ENCODE measurements at regions not wholly inside any gene's neighbourhood (a gene's known extent, or its start where the extent isn't known, plus 50 kb on each side); places are given as distances from the start of the nearest gene placed in this dataset.

DNA sequence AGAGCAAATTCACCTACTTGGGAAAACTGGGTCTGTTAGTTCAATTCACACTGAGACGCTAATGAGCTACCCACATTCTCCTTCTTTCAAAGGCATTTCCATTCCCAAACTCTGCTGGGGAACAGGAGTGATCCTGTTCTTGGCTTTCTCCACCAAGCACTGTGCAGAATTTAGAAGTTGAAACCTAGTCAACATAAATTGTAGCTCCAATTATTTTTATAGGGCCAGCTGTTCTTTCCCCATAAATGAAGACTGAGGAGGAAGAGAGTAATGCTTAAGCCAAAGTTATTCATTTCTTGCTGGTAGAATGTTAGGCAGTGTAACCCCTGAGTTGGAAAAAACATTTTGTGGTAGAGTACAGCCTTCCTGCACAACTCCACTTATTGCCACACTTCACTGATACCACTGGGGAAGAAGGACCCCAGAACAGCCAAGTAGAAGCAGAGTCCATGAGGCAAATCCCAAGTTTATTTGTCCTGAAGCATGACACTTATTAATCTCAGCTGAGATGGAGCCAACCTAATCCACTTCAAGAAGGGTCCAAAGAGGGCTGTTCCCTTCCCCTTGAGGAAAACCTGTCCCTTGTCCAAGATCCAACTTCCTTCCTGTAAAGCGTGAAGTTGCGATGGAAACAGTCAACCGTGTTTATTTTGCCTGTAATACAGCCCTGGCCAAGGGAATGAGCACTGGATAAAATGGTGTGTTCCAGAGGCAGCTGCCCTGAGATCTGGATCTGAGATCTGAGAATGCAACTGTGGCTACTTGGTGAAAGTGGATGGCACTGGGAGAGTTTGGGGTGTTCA, 151.8 kb downstream of the TBX5 start:
- no peak for DNase-seq

DNA sequence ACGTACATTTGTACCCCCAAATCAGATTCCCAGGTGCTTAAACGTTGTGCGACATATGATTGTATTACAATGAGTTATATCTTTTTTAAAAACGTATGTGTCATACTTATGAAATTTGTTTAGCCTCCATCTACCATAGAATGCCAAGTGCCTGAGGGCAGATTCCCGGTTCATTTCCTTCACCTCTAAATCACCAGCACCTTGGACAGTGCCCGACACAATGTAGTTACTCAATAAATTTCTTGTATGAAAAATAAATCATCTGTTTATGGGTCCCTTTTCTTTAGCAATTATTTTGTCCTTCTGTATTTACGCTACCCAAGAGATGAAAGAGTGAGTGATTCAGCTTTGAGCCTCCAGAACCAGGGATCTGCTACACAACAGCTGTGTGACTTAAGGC, 157.4 kb downstream of the TBX5 start:
- DNase-seq, result no peak

DNA sequence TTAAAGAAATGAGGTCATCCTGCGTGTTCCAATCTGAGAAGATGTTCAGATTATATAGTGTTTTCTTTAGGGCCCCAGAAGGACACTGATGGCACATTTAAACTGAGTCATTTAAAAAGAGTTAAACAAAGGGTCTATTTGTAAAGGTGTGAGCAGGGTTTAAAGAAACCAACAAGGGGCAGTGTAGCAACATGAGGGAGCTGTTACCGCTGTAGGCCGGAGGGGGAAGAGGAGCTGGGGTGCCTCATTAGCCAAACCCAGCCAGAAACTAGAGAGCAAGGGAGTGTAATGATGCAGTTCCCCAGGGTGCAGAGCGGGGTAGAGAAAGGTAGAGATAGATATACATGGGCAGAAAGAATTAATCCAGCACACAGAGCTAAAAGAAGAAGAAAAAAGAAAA, 160.4 kb downstream of the TBX5 start:
- no peak for DNase-seq

DNA sequence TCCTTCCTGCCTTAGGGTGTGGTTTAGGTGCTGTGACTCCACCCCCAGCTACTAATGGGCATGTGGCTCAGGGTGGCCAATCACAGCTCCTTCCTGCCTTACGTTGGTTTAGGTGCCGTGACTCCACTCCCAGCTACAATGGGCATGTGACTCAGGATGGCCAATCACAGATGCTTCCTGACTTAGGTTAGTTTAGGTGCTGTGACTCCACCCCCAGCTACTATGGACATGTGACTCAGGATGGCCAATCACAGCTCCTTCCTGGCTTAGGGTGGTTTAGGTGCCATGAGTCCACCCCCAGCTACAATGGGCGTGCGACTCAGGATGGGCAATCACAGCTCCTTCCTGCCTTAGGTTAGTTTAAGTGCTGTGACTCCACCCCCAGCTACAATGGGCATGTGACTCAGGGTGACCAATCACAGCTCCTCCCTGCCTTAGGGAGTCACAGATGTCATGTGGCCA, 163.9 kb downstream of the TBX5 start:
- DNase-seq, result no peak

DNA sequence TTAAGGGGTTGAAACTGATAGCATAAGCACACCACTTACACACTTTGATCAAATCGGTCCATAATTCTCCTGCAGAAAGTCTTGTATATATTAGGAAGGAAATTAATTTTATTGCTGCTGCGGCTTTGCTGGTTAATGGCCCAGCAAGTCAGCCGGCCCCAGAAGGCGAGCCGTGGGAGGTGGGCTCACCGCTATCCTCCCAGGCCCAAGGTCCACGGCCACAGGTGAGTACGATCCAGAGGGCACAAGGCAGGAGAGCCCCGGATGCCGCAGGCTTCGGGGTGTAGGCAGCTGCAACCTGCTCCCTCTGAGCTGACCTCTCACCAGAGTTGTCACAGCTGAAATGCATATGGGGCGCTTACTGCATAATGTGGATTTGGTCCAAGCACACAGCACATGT, 165.7 kb downstream of the TBX5 start:
- peak; percentile 34 for DNase-seq

DNA sequence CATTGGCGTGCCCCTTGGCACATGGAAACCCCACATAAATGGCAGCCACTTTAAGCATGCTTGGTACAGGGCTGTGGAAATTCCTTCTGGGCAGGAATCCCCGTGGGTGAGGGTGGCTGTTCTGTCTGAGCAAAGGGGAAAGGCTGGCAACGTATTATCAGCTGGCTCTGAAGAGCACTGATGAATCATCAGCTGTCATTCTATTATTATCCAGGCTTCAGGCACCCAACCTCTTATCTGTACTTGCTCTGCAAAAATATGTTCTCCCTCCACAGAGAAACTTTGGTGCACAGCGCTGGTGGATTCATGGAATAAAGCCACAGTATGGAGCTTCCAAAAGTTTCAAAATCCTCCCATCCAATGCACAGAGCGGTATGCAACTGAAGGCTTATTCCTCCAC, 167.1 kb downstream of the TBX5 start:
- no peak for DNase-seq

DNA sequence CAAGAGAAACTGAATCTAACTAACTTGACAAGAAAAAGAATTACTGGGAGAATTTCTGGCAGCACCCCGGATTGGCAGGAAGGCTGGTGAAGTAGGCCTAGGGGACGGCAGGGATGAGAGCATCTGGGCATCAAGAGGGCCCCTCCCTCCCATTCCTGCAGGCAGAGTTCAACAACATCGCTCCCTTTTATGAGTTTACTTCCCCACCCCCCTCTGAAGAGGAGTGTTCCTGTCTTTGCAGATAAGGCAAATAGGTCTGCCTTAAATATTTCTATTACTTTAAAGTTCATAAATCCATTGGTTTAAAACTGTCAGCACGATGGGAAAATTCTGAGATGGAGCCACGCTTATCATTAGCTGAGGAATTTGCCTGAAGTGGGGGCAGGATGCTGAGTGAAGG, 168.7 kb downstream of the TBX5 start:
- no peak for DNase-seq

DNA sequence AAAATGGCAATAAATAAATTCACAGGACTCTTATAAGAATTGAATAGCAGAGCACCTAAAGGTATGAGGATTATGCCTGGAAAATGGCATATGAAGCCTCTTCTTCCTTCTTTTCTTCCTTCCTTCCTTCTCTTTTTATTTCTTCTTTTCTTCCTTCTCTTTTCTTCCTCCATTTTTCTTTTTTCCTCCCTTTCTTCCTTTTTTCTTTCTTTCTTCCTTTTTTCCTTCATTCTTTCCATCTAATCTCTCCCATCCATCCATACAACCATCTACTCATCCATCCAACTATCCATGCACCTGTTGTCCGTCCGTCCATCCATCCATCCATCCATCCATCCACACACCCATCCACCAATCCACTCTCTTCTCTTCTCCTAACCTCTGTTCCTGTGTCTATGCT, 173.8 kb downstream of the TBX5 start:
- DNase-seq, result no peak

DNA sequence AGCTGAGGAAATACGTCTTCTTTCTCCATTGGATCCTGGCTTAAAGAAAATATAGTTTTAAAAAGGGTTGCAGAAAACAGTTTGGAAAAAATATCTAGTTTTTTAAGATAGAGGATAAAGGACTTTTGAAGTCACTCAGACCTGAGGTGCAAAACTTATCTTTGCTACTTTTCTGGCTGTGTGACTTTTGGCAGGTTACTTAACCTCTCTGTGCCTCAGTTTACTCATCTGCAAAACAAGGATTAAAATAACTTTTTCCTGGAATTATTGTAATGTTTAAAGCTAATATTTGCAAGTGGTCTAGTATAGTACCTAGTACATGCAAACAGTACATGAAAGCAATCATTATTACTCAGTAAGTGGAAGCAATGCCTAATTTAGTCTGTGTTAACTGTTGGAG, 176.8 kb downstream of the TBX5 start:
- DNase-seq, result no peak

DNA sequence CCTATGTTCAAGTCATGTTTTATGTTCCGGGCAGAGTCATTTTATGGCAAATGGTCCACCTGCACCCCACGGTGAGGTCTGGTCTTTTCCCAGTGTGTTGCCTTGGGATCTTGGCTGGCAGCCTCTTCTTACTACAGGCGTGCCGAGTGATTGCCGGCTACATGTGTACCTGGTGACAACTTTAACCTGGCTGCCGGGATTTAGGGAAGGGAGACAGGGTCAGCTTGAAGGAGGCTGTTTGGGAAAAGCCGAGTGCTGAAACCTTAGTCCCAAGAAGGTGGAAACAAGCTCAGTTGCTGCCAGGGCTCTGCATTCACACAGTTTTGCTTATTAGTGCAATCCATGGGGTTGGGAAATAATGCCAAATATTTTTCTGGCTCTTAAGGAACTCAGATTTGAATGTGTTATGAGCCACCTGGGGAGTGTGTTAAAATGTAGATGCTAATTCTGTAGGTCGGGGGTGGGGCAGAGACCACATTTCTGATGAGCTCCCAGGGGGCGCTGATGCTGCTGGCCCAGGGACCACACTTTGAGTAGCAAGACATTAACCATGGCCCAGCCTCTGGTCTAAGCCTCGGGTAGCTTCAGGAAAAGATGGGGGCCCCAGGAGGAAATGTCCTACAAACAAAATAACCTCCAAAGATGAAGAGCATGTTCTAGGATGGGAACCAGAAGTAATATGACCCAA, 179.6 kb downstream of the TBX5 start:
- no peak for DNase-seq

DNA sequence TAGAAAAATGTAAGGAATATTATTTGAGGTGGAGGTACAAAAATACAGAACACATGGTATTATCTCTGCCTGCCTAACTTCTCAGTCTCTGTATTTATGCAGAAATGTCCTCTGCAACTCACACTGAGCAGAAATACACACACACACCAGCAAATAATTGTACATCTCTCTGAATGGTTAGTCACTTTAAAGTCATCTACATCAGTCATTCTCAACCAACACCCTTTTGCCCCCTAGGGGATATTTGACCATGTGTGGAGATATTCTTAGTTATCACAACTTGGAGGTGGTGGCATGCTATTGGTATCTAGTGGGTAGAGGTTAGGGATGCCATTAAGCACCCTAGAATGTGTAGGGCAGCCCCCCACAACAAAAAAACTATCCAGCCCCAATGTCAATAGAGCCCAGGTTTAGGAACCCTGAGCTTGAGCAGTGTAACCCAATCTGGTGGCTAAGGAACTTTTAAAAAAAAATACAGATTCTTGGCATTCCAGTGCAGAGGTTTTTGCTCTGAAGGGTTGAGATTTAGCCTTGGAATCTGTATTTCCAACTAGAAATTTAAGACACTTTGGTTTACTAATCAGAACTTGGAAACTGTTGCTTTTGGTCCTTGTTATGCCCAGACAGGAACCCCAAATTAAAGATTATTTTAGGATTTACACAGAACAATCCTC, 183.8 kb downstream of the TBX5 start:
- no peak for DNase-seq

DNA sequence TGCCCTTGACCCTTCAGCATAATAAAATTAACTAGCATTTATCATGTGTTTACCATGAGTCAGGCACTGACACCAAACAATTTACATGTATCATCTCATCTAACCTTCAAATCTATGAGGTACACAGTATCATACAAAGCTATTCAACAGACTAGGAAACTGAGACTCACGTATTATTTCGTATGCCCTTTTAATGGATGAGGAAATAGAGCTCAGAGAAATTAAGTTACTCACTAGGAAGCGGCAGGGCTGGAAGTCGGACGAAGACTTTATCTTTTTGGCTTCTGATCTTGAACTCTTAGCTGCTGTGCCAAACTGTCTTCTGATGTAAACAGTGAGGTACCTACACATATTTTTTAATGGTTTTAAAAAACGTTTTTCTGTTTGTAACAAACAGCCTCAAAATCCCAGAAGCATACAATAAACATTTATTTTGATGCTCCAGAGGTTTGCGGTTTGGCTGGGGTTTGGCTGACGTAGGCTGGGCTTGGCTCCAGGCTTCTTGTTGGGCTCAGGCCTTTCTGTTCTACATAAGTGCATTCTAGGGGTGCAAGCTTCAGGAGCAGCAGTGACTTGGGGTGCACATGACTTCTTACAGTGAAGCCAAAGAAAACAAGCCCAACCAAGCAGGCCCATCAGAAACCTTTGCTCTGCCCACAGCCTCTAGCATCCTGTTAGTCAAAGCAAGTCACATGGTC, 184.7 kb downstream of the TBX5 start:
- DNase-seq, result no peak

DNA sequence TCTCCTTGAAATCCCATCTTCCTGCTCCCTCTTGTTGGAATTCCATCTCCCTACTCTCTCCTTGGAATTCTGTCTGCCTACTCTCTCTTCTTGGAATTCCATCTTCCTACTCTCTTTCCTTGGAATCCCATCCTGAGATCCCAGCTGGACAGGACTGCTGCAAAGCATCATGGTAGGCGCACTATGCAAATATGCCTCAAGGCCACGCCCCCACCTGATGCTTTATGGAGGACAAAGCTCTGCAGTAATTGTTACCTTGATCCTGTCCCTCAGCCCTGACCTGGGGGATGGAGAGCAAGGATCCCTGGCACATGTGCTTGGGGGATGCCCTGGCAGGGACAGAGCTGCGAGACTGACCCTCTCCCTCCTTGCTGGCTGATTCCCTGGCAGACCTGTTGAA, 185.6 kb downstream of the TBX5 start:
- no peak for DNase-seq

DNA sequence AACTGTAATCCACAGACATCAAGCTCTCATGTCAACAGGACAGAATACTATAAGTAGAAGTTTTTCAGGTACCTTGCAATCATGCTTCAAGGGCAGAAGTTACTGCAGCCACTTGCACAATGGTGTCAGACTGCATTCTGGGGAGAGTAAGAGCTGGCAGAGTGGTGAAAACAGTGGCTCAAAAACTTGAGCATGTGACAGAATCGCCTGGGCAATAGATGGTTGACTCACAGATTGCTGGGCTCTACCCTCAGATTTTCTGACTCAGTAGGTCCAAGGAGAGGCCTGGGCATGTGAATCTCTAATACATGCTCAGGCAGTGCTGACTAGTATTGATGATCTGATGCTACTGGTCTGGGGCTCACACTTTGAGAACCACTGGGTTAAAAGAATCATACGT, 187.8 kb downstream of the TBX5 start:
- DNase-seq, result no peak

DNA sequence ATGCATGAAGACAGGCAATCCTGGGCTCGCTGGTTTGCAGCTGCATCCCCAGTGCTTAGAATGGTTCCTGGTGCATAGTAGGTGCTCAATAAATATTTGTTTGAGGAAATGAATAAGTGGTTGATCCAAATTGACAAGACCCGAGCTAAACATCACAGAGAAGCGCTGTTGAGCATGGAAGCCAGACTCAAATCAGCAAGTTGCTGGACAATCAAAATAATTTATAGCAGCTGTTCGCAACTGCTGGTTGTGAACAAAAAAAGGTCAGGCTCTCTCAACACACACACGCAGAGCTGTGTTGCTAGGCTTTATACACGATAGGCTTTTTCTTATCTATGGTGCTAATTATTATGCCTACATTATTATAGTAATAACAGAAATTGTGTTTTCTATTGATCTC, 190.2 kb downstream of the TBX5 start:
- no peak for DNase-seq

DNA sequence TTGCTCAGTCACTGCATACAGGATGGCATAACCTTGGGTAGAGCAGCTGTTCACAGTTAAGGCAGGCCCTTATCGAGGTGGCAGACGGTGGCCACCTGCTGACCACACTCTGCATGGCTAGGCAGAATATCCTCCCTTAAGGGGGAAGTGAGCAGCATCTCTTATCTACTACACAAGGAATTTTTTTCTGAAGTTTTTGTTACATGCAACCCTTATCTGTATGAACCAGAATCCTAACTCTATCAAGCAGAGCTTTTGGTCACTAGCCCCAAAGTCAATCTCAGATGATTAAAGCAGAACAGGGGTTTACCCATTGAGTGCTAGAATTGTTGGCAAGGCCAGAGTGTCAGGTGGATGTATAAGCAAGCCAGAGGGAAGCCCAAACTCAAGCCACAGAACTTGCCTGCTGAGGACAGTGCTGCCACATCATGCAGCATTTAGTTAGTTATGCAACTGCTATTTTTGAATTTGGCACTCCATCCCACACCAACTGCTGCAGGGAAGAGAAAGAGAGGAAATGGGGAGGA, 192.8 kb downstream of the TBX5 start:
- peak; percentile 20 for DNase-seq

DNA sequence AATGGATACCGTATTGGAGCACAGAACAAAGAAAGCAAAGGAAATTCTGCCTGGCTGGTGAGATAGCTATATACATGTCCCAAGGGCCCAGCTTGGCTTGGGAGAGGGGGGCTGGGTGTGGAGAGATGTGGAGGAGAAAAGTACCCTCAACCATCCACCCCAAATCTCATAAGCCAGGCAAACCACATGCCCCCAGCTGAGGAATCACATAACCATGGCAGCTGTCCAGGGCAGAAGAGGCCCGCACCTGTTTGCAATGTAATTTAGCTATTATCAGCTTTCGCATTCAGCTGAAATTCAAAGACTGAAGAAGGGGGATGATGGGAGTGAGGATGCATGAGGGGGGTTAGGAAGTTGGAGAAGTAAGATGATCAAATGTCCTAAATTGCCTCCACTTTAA, 196.1 kb downstream of the TBX5 start:
- DNase-seq, result no peak

DNA sequence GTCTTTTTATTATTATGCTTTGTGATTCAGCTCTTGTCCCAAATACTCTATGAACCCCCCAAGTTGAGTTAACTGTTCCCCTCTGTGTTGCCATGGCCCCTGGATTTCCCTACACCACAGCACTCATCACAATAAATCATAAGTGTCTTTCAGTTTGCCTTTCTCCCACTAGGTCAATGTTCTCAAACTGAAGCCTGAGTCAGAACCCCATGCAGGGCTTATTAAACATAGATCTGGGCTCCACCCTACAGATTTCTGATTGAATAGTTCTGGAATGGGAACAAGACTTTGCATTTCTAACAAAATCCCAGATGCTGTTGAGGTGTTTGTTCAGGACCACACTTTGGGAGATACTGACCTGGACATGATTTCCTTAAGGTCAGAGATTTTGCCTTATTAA, 199.4 kb downstream of the TBX5 start:
- no peak for DNase-seq

DNA sequence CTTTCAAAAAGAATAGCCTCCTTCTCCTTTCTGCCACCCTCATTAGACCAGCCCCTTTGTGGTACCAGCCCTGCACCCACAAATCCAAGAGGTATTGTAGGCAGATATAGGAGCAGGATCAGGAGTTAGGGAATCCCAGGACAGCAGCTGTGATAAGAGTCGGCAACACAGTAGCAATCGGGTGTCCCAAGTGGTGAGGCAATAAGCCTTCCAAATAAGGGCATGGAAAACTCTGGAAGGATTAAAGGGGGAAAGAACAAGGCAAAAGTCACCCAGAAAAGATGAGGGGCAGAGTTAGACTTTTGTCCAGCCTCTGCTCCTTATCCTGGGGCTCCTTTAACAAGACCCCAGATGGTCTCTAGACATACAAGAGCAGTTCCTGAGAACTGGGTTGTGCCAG, 204.2 kb downstream of the TBX5 start:
- DNase-seq, result no peak

DNA sequence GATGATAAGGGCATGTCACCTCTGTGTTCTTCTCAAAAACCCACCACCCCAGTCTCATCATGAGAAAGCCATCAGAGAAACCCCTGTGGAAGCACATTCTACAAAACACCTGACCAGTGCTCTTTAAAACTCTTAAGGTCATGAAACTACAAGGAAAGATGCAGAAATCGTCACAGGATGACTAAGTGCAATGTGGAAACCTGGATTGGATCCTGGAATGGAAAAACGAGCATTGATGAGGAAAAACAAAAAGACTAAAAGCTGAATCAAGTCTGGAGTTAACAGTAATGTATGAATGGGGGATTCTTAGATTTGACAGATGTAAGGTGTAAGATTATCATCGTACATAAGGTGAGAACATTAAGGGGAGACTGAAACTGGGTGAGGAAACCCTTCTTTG, 211.0 kb downstream of the TBX5 start:
- no peak for DNase-seq

DNA sequence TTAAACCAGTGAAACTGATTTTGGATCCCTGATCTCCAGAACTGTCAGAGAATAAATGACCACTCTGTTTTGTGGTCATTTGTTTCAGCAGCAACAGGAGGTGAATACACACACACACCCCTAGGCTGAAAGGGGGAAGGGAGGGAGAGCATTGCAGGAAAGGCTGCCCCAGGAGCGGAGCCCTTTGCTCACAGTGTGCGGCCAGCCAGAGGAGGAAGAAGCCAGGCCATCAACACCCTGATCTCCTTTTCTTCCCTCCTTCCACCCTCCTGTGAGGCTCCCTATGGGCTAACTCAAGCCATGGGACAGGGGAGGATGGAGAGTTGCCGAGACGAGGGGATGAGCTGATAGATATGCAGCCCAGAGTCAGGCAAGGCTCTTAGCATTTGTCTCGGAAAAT, 211.9 kb downstream of the TBX5 start:
- no peak for DNase-seq

DNA sequence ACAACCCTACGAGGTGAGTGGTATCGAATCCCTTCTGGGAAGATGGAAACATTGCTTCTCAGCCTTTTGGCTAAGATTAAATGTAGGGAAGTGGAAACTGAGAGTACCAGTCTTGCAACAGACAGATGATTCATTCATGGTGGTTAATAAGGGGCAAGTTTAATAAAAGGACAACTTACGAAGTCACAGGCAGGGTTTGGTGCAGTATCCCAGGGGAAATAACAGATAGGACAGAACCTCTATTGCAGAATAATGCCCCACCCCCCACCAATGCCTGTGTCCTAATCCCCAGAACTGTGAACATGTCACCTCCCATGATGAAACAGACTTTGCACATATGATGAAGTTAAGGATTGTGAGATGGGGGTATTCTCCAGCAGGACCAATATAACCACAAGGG, 212.5 kb downstream of the TBX5 start:
- DNase-seq, result no peak

DNA sequence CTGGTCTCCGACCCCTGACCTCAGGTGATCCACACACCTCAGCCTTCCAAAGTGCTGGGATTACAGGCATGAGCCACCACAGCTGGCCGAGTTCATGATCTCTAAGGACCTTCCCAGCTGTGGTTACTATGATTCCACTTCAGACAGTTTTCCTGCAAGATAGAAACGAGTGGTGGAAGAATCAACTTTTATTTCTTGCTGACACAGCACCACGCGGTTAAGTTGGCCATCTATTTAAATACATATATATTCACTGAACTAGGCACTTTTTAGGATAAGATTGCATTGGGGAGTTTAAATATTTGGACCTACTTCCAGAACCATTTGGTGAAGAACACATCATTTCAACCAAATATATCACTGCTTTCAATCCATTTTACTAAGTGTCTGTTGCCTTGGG, 213.4 kb downstream of the TBX5 start:
- DNase-seq, result no peak
